Activated T-cell treated with anti-CD3 and anti-CD28 coated beads, Interleukin-2, amount 50 U/mL, for 1 hour (primary cell): ENCODE measurements at regions not wholly inside any gene's neighbourhood (a gene's known extent, or its start where the extent isn't known, plus 50 kb on each side); places are given as distances from the start of the nearest gene placed in this dataset.

Source experiments
- DNase-seq: peaks from one replicate; pipeline ENCODE4 v3.0.0-alpha.2; 2020

- DNase-seq = no peak
These were observed 97.5 kb upstream of the RPS6KA3 start for GRCh38 chrX:20364238-20364637.

GRCh38 chrX:20363275-20363674 is 96.6 kb upstream of the RPS6KA3 start:
- DNase-seq = no peak

GRCh38 chrX:20362268-20363267 is 95.9 kb upstream of the RPS6KA3 start:
- no peak for DNase-seq

- no peak for DNase-seq
These were observed 95.2 kb upstream of the RPS6KA3 start for GRCh38 chrX:20361890-20362262.

GRCh38 chrX:20361081-20361889 is 94.6 kb upstream of the RPS6KA3 start:
- no peak for DNase-seq

DNA sequence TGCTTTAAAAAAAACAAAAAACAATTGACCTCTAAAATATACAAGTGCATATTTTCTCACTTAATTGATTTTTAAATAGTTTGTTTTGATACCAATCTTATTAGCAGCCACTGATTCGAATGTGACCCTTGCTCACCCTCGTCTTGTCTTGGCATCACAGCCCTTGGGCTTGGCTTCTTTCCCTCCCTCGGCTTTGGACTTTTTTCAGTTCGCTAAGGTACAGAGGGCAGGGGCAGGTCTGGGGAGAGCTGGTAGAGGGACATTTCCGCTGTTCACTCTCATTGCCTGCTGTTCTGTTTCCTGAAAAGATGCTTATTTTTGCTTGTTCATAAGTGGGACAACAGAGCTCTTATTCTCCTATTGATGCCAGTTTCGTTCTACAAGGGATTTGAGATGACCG is 88.5 kb upstream of the RPS6KA3 start:
- no peak for DNase-seq

DNA sequence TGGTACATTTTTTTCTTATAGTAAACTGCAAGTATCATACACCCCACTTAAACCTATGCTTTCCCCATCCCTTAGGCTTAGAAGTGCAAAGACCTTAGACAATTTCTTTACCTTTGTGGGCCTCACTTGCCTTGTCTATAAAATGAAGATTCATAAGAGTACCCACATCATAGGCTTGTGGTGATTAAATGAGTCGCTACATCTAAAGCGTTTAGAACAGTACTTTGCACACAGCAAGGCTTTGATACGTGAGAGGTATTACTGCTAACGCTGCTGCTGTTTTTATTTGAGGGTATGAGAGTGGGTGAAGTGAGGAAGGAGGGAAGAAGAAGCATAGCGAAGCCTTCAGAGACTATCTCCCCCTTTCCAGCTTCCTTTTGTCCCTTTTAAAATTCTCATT is 87.8 kb upstream of the RPS6KA3 start:
- DNase-seq = no peak

DNA sequence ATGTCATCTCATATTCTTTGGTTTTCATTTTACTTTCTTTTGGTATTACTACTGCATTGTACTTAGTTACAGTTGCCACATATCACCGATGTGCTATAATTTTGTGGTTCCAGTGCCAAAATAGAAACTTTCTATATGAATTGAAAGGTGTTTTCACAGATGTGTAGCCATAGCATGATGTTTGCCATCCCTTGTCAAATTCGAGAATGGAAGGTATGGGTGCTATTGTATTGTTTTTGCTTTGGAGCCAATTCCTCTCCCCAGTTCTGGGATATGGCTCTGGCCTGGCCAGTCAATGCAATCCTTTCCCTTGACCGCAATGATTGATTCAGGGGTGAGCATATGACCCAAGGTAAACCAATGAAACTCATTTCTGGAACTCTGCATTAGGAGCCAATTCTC is 86.2 kb upstream of the RPS6KA3 start:
- DNase-seq = no peak

GRCh38 chrX:20352504-20352903 is 85.8 kb upstream of the RPS6KA3 start:
- no peak for DNase-seq

DNA sequence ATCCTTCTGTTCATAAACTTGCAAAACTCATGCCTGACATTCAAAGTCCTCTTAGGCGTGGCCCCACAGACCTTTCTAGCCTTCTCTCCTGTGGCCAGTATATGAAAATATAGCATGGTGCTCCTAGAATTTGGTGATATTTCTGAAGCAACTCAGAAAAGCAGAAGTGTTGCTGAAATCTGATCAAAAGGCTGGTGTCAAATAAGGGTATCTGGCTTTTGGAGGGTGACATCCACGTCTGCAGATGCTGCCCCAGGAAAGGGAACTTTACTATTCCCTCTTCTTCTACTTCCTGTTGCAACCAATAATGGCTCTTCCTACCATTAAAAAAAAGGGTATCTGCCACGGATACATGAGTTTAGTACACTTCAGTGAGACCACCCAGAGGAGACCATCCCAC is 83.9 kb upstream of the RPS6KA3 start:
- no peak for DNase-seq

GRCh38 chrX:20348139-20348538 is 81.4 kb upstream of the RPS6KA3 start:
- no peak for DNase-seq

GRCh38 chrX:20347481-20347880 is 80.8 kb upstream of the RPS6KA3 start:
- no peak for DNase-seq

- no peak for DNase-seq
These were observed 67.0 kb upstream of the RPS6KA3 start for GRCh38 chrX:20333672-20334071.

DNA sequence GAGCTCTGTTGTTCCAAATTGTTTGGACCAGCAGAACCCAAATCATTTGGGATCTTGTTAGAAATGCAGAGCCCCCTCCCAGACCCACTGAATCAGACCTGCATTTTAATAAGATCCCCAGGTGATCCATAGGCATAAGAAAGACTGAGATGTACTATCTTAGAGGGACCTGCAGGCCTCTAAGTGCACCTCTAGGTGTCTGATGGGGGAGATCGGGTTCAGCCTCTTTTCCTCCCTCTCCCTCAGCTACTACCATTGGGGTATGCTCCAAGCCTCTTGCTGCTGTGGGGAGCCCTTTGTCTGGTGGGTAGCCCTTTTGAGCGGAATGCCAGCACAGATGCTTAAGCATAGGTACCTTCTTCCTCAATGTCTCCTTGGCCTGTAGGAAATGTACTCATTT is 63.8 kb upstream of the RPS6KA3 start:
- DNase-seq = no peak

DNA sequence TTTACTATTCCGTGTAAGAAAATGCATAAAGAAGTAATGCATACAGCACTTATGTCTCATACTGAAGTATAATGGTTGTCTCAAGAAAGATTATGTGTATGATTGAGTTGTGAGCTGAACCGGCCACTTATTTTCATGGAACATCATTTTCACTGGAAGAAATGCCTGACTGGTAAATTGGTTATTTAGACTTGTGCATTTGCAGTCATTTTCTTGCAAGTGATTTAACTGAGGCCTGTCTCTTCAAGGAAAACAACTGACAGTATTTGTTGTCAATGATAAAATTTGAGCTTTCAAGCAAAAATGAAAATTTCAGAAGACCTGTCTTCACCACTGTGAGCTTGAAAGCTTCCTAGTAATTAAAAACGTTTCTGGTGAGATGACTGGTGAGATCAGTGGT is 62.7 kb upstream of the RPS6KA3 start:
- DNase-seq = no peak

GRCh38 chrX:20325786-20326388 is 59.2 kb upstream of the RPS6KA3 start:
- no peak for DNase-seq

GRCh38 chrX:20322887-20323286 is 56.2 kb upstream of the RPS6KA3 start:
- DNase-seq = no peak

DNA sequence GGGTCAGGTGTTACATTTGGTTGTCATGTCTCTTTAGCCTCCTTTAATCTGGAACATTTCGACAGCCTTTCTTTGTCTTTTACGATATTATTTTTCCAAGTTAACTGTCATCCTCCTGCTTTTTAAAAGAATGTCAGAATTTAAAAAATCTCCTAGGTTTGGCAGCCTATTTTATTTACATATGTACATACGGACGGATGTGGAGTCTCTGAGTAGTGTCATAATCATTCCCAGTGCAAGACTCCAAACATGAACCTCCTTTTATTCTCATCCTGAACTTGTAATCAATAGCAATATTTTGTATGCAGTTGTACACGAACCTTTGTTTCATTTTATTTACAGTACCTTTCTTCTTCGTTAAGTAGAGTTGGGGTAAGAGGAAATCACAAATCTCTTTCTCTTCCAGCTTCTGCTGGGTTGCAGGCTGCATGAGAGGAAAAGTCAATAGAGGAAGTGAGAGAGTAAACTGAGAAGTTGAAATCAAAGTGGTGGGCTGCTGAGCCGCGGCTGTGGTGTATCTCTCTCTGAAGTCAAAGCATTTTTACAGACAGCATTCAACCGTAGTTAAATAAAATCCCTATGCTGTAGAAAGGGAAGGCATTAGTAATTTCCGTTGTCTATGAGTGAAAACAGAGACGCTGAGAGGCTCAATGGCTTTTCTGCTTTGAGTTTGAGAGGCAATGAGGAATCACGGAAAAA is 53.9 kb upstream of the RPS6KA3 start:
- DNase-seq = peak; percentile 20

DNA sequence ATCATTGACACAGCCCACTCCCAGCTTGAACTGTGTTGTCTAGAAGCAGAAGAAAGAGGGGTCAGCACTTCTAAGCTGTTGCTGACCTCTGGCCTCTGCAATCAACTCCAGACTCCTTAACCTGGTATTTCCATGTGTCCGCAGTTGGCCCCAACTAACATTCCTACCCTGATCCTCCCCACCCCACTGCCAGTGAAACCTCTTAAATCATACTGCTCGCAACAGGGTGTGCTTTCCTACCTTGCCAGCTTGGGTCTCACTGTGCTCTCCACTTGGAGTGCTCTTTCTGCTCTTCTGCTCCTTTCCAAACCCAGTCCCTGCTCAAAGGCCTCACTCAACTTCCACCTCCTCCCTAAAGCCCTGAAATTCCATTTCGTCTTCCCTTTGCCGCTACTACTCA is 52.3 kb upstream of the RPS6KA3 start:
- no peak for DNase-seq

- DNase-seq = no peak
These were observed 51.2 kb upstream of the RPS6KA3 start for GRCh38 chrX:20317873-20318272.
